ENCODE measurements at regions not wholly inside any gene's neighbourhood (a gene's known extent, or its start where the extent isn't known, plus 50 kb on each side); places are given as distances from the start of the nearest gene placed in this dataset.

DNA sequence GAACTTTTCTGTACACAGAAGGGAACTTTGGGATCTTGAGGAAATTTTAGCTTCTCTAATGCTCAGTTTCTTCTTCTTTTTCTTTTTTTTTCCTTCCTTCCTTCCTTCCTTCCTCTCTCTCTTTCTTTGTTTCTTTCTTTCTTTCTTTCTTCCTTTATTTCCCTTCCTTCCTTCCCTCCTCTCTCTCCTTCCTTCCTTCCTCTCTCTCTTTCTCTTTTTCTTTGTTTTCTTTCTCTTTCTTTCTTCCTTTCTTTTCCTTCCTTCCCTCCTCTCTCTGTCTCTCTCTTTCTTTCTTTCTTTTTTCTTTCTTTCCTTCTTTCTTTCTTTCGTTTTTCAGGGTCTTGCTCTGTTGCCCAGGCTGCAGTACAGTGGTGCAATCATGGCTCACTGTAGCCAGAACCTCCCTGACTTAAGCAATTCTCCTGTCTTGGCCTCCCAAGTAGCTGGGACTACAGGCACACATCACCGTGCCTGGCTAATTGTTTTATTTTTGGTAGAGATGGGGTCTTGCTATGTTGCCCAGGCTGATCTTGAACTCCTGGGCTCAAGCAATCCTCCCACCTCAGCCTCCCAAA lies 58.6 kb upstream of the SDK1 start:
- TF ChIP-seq CTCF (IDR thresholded peaks at IDR 0.05) (no peak), POLR2A (IDR thresholded peaks at IDR 0.05) (no peak)
